Neural progenitor cell (in vitro differentiated cells): ENCODE measurements at regions not wholly inside any gene's neighbourhood (a gene's known extent, or its start where the extent isn't known, plus 50 kb on each side); places are given as distances from the start of the nearest gene placed in this dataset.
"Not testable (repeated sequence)": the region's sequence is repeated elsewhere in the genome, so short reads cannot be mapped to it uniquely, and the experiment has no call there.

Experiments
- DNase-seq: peaks from one replicate; pipeline ENCODE4 v3.0.0-alpha.2; 2016; ENCODE audit warnings: low spot score
- H2AFZ ChIP-seq: fragments of 200-600 bp; sonication (generic); replicated peaks from 2 replicates; pipeline ENCODE4 v1.6.1; 2016; ENCODE audit warnings: antibody characterized with exemption
- H3F3A ChIP-seq: fragments of 200-600 bp; sonication (generic); 2 replicates; pipeline ENCODE4 v1.6.1; 2016; ENCODE audit warnings: antibody characterized with exemption, low read depth
- H3K27ac ChIP-seq: fragments of 200-600 bp; sonication (generic); 2 replicates; pipeline ENCODE4 v1.5.1; 2016; ENCODE audit warnings: mild to moderate bottlenecking
- H3K27me3 ChIP-seq: fragments of 200-600 bp; sonication (generic); 2 replicates; pipeline ENCODE4 v1.6.1; 2016; ENCODE audit warnings: mild to moderate bottlenecking, moderate library complexity
- H3K36me3 ChIP-seq: fragments of 200-600 bp; sonication (generic); 2 replicates; pipeline ENCODE4 v1.5.1; 2016
- H3K4me1 ChIP-seq: fragments of 200-600 bp; sonication (generic); 2 replicates; pipeline ENCODE4 v1.6.1; 2016; ENCODE audit warnings: mixed run types
- H3K4me2 ChIP-seq: fragments of 200-600 bp; sonication (generic); 2 replicates; pipeline ENCODE4 v1.6.1; 2016
- H3K4me3 ChIP-seq: fragments of 200-600 bp; sonication (generic); 2 replicates; pipeline ENCODE4 v1.5.1; 2016
- H3K79me2 ChIP-seq: fragments of 200-600 bp; sonication (generic); 2 replicates; pipeline ENCODE4 v1.6.1; 2016; ENCODE audit warnings: low read depth
- H3K9ac ChIP-seq: fragments of 200-600 bp; sonication (generic); 2 replicates; pipeline ENCODE4 v1.6.1; 2016
- H3K9me3 ChIP-seq: fragments of 200-600 bp; sonication (generic); 2 replicates; pipeline ENCODE4 v1.5.1; 2016; ENCODE audit warnings: low read depth
- H4K20me1 ChIP-seq: fragments of 200-600 bp; sonication (generic); 2 replicates; pipeline ENCODE4 v1.6.1; 2016; ENCODE audit warnings: low read depth
- H3K27ac Mint-ChIP-seq: 3 replicates; pipeline ENCODE4 v1.8.0; 2021; ENCODE audit warnings: mixed read lengths
- H3K27me3 Mint-ChIP-seq: 2 replicates; pipeline ENCODE4 v1.8.0; 2022; ENCODE audit warnings: low read depth, mild to moderate bottlenecking, inconsistent platforms, moderate library complexity, mixed read lengths; ENCODE audit not compliant: insufficient read depth
- H3K36me3 Mint-ChIP-seq: 3 replicates; pipeline ENCODE4 v1.8.0; 2021; ENCODE audit warnings: mixed read lengths
- H3K4me1 Mint-ChIP-seq: 3 replicates; pipeline ENCODE4 v1.8.0; 2021; ENCODE audit warnings: mixed read lengths
- H3K4me3 Mint-ChIP-seq: 3 replicates; pipeline ENCODE4 v1.8.0; 2021; ENCODE audit warnings: mild to moderate bottlenecking, moderate library complexity, mixed read lengths
- H3K9me3 Mint-ChIP-seq: 3 replicates; pipeline ENCODE4 v1.8.0; 2020; ENCODE audit warnings: mixed read lengths
- EZH2 ChIP-seq: fragments of 200-600 bp; sonication (generic); IDR thresholded peaks from 2 replicates; pipeline ENCODE4 v1.6.1; 2017; ENCODE audit warnings: antibody characterized with exemption, mild to moderate bottlenecking, moderate library complexity
- EZH2phosphoT487 ChIP-seq: fragments of 200-600 bp; sonication (generic); IDR thresholded peaks from 2 replicates; pipeline ENCODE4 v1.6.1; 2017; ENCODE audit warnings: antibody characterized with exemption
- TF ChIP-seq, protein P1 (sequence below): fragments of 200-600 bp; sonication (generic); IDR thresholded peaks from 2 replicates; pipeline ENCODE4 v1.5.1; 2017; ENCODE audit warnings: antibody characterized with exemption, mild to moderate bottlenecking

GRCh38 chr2:234363011-234363487 lies 133.8 kb downstream of the ARL4C start:
- H4K20me1 ChIP-seq = no peaks in the 10 kb centered on the region
- H3K27ac Mint-ChIP-seq = peak overlapping the region; percentile 99
- DNase-seq = peak; percentile 83
- peaks cover 69% of the 10 kb centered on the region for H3K4me1 Mint-ChIP-seq
- H3K36me3 Mint-ChIP-seq = peaks cover 3% of the 10 kb centered on the region
- no peaks in the 10 kb centered on the region for H3K79me2 ChIP-seq
- peak overlapping the region; percentile 71 for H3K4me3 Mint-ChIP-seq
- peaks cover 2% of the 10 kb centered on the region for H3K27me3 Mint-ChIP-seq
- peak overlapping the region; percentile 0 for H3K4me3 ChIP-seq
- TF ChIP-seq, protein P1, sequence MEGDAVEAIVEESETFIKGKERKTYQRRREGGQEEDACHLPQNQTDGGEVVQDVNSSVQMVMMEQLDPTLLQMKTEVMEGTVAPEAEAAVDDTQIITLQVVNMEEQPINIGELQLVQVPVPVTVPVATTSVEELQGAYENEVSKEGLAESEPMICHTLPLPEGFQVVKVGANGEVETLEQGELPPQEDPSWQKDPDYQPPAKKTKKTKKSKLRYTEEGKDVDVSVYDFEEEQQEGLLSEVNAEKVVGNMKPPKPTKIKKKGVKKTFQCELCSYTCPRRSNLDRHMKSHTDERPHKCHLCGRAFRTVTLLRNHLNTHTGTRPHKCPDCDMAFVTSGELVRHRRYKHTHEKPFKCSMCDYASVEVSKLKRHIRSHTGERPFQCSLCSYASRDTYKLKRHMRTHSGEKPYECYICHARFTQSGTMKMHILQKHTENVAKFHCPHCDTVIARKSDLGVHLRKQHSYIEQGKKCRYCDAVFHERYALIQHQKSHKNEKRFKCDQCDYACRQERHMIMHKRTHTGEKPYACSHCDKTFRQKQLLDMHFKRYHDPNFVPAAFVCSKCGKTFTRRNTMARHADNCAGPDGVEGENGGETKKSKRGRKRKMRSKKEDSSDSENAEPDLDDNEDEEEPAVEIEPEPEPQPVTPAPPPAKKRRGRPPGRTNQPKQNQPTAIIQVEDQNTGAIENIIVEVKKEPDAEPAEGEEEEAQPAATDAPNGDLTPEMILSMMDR = no peak
- peak; percentile 28 for TF ChIP-seq EZH2
- no peak for TF ChIP-seq EZH2phosphoT487
- H3K27ac ChIP-seq = peak overlapping the region; percentile 95
- H3K27me3 ChIP-seq = no peaks in the 10 kb centered on the region
- H3F3A ChIP-seq = peaks cover 49% of the 10 kb centered on the region
- peaks cover 4% of the 10 kb centered on the region for H3K36me3 ChIP-seq
- H2AFZ ChIP-seq = no peak overlapping the region
- peaks cover 30% of the 10 kb centered on the region for H3K9me3 Mint-ChIP-seq
- H3K4me1 ChIP-seq = peaks cover 56% of the 10 kb centered on the region
- H3K4me2 ChIP-seq = peak overlapping the region; percentile 66
- peaks cover 6% of the 10 kb centered on the region for H3K9me3 ChIP-seq
- no peak overlapping the region for H3K9ac ChIP-seq

DNA sequence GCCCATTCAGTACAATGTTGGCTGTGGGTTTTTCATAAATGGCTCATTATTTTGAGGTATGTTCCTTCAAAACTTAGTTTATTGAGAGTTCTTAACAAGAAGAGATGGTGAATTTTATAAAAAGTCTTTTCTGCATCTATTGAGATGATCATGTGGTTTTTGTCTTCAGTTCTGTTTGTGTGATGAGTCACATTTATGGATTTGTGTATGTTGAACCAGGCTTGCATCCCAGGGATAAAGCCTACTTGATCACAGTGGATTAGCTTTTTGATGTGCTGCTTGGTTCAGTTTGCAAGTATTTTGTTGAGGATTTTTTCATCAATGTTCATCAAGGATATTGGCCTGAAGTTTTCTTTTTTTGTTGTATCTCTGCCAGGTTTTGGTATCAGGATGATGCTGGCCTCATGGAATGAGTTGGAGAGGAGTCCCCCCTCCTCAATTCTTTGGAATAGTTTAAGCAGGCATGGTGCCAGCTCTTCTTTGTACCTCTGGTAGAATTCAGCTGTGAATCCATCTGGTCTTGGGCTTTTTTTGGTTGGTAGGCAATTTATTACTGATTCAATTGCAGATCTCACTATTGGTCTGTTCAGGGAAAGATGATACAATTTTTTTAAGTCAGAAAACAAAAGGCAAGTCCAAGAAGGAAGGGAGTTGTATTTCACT lies 136.4 kb downstream of the ARL4C start:
- H3K27me3 Mint-ChIP-seq, H4K20me1 ChIP-seq, H3K4me3 ChIP-seq, H3K4me2 ChIP-seq, H3K36me3 ChIP-seq, H3K79me2 ChIP-seq, H3K4me3 Mint-ChIP-seq, H3K9ac ChIP-seq, DNase-seq, H2AFZ ChIP-seq, H3K36me3 Mint-ChIP-seq, H3K9me3 ChIP-seq, H3K27ac ChIP-seq, H3K27me3 ChIP-seq: not testable (repeated sequence)
- H3K4me1 ChIP-seq = peaks cover 51% of the 10 kb centered on the region
- H3K4me1 Mint-ChIP-seq = peaks cover 62% of the 10 kb centered on the region
- H3F3A ChIP-seq = peaks cover 48% of the 10 kb centered on the region
- peaks cover 33% of the 10 kb centered on the region for H3K9me3 Mint-ChIP-seq
- H3K27ac Mint-ChIP-seq = peak overlapping the region; percentile 36

GRCh38 chr2:234357666-234358065 lies 139.2 kb downstream of the ARL4C start:
- H3K9me3 Mint-ChIP-seq = peaks cover 44% of the 10 kb centered on the region

DNA sequence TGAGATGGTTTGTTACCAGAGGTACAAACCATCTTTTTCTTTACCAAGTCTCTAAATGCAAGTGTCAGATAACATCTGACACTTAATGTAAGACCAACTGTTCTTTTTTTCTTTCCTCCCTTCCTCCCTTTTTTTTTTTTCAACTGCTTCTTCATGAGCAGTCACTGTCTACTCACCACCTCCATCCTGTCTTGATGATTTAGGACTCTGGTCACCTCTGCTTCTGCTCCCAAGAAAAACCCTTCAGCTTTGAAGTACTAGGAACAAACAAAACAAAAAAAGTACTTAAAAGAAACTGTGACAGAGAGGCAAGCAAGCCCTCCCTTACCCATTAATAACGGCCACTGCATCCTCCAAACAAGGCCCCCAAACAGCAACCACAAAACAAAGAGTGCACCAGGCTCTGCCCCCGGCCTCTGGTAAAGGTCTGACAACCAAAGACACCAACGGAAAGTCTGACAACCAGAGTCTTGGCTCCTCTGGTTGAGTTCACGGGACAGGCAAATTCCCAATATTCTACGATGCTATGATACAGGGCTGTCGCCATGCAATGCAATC lies 141.0 kb downstream of the ARL4C start:
- H3K4me3 Mint-ChIP-seq = no peak overlapping the region
- peaks cover 35% of the 10 kb centered on the region for H3K4me1 Mint-ChIP-seq
- H3K27ac Mint-ChIP-seq = peak overlapping the region; percentile 92
- no peak for TF ChIP-seq EZH2phosphoT487
- TF ChIP-seq, protein P1 = no peak
- TF ChIP-seq EZH2 = no peak
- Histone ChIP-seq H4K20me1 (no peaks in the 10 kb centered on the region), H3K36me3 (peaks cover 4% of the 10 kb centered on the region), H3K27me3 (no peaks in the 10 kb centered on the region), H3K9me3 (peaks cover 11% of the 10 kb centered on the region), H3K4me3 (peak overlapping the region; percentile 2), H3K4me2 (peak overlapping the region; percentile 62), H3K4me1 (peaks cover 37% of the 10 kb centered on the region), H3K9ac (no peak overlapping the region), H2AFZ (peak overlapping the region; percentile 35), H3F3A (peaks cover 31% of the 10 kb centered on the region), H3K79me2 (no peaks in the 10 kb centered on the region), H3K27ac (peak overlapping the region; percentile 77)
- H3K27me3 Mint-ChIP-seq = peaks cover 5% of the 10 kb centered on the region
- H3K36me3 Mint-ChIP-seq = peaks cover 5% of the 10 kb centered on the region
- peaks cover 45% of the 10 kb centered on the region for H3K9me3 Mint-ChIP-seq
- DNase-seq = peak; percentile 58

More at GRCh38 chr2:234357666-234358065, 139.2 kb downstream of the ARL4C start:
- H3F3A ChIP-seq = peaks cover 37% of the 10 kb centered on the region
- H4K20me1 ChIP-seq = no peaks in the 10 kb centered on the region
- no peak overlapping the region for H3K27ac ChIP-seq
- H3K79me2 ChIP-seq = no peaks in the 10 kb centered on the region
- H3K4me2 ChIP-seq = no peak overlapping the region
- Mint-ChIP-seq H3K36me3 (peaks cover 3% of the 10 kb centered on the region), H3K4me3 (no peak overlapping the region), H3K27ac (no peak overlapping the region), H3K27me3 (peaks cover 5% of the 10 kb centered on the region), H3K4me1 (peaks cover 48% of the 10 kb centered on the region)
- peaks cover 4% of the 10 kb centered on the region for H3K36me3 ChIP-seq
- TF ChIP-seq EZH2 = no peak
- no peak for TF ChIP-seq EZH2phosphoT487
- peaks cover 11% of the 10 kb centered on the region for H3K9me3 ChIP-seq
- H3K4me3 ChIP-seq = no peak overlapping the region
- no peak overlapping the region for H2AFZ ChIP-seq
- DNase-seq = no peak
- H3K27me3 ChIP-seq = no peaks in the 10 kb centered on the region
- no peak overlapping the region for H3K9ac ChIP-seq
- peaks cover 41% of the 10 kb centered on the region for H3K4me1 ChIP-seq
